KOPT-K1 (cell line): ENCODE measurements at regions not wholly inside any gene's neighbourhood (a gene's known extent, or its start where the extent isn't known, plus 50 kb on each side); places are given as distances from the start of the nearest gene placed in this dataset.

ENCODE experiments used
- H3K27ac ChIP-seq: fragments of 200-600 bp; sonication (generic); 2 replicates; pipeline ENCODE4 v1.5.1; 2016; ENCODE audit warnings: antibody characterized with exemption, mild to moderate bottlenecking, low read depth, low read length; ENCODE audit not compliant: poor library complexity, severe bottlenecking
- H3K36me3 ChIP-seq: fragments of 200-600 bp; sonication (generic); 2 replicates; pipeline ENCODE4 v1.5.1; 2017; ENCODE audit warnings: antibody characterized with exemption, mild to moderate bottlenecking, low read length, moderate library complexity; ENCODE audit not compliant: insufficient read depth
- H3K9me3 ChIP-seq: fragments of 200-600 bp; sonication (generic); 2 replicates; pipeline ENCODE4 v1.5.1; 2017; ENCODE audit warnings: antibody characterized with exemption, low read length, mild to moderate bottlenecking; ENCODE audit not compliant: insufficient read depth, poor library complexity, severe bottlenecking

DNA sequence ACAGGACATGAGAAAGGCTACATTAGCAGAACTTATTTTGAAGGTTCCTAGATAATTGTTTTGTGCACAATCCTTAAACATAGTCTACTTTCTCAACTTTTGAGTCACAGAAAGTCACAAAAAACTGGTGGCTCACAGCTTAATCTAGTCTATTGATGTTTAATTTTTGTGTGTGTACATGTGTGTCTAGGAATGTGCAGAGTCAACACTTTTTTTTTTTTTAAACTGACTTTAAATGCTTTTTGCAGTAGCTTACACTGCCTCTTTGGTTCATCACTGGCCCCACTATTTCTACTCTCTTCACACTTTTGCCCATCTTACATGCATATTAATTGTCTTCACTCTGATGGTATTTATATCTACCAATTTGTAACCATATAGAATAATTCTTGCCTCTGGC lies 566.9 kb downstream of the BCKDHB start:
- no peak overlapping the region for H3K27ac ChIP-seq
- H3K9me3 ChIP-seq, result no peaks in the 10 kb centered on the region

DNA sequence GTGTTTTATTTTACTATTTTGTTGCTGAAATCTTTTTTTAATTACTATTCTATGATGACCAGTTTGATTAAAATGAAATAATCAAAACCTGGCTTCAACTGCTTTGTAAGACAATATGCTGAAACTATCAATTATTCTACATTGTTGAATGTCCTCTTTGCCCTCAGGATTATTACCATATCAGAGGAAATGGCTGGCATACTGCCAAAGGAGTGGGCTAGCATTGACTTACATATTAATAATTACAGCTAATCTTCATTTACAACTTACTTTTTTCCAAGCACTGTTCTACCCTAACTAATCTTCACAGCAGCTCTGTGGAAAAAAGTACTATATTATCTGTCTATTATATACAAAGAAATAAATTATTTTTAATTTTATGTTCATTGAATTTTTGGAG lies 560.5 kb downstream of the BCKDHB start:
- Histone ChIP-seq H3K27ac (no peak overlapping the region), H3K9me3 (no peaks in the 10 kb centered on the region)

More for the DNA sequence above, 566.9 kb downstream of the BCKDHB start:
- H3K36me3 ChIP-seq, result no peaks in the 10 kb centered on the region

DNA sequence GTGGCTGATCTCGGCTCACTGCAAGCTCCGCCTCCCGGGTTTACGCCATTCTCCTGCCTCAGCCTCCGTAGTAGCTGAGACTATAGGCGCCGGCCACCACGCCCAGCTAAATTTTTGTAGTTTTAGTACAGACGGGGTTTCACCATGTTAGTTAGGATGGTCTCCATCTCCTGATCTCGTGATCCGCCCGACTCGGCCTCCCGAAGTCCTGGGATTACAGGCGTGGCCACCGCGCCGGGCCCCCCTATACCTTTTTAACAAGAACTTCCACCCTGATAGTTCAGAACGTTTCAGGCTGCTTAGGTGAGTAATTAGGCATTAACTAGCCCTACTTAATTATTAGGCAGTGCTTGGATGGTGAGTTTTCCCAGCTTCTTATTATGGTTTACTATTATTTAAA lies 552.5 kb downstream of the BCKDHB start:
- H3K27ac ChIP-seq, result no peak overlapping the region
- H3K9me3 ChIP-seq, result no peaks in the 10 kb centered on the region
- H3K36me3 ChIP-seq, result no peaks in the 10 kb centered on the region

More for the DNA sequence above, 560.5 kb downstream of the BCKDHB start:
- H3K36me3 ChIP-seq, result no peaks in the 10 kb centered on the region

DNA sequence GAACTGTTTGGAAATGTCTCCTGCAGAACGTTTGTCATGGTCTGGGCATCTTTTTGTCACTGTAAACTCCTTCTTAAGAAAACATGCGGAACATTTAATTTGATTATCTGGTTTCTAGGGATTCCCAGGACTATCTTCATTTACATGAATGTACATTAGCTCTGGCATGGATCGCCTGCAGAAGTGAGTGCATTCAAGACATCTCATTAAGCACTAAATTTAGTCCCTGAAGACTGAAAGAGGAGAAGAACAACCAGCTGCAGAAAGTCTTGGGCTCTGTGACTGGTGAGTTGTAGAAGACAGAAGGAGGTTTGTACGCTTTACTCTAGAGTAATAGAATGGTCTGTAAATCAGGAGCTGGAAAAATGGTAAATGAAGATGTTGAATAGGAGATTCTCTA lies 540.7 kb downstream of the BCKDHB start:
- Histone ChIP-seq H3K9me3 (no peaks in the 10 kb centered on the region), H3K27ac (no peak overlapping the region), H3K36me3 (no peaks in the 10 kb centered on the region)

DNA sequence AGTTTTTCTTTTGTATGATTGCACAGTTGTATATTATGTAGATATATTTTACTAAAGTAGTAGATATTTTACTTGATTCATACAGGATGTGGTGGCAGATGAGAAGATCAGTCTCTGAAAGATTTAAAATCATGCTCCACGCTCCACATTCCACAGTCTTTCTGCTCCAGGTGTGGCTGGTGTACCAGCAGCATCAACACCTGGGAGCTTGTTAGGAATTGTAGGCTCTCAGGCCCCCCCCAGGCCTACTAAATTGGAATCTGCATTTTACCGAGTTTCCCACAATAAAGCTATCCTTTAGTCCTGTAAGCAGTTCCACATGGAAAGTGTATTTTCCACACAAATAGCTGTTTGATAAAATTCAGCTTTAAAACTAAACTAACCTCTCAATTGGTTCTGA lies 537.4 kb downstream of the BCKDHB start:
- H3K9me3 ChIP-seq, result no peaks in the 10 kb centered on the region
- H3K36me3 ChIP-seq, result no peaks in the 10 kb centered on the region
- no peak overlapping the region for H3K27ac ChIP-seq

DNA sequence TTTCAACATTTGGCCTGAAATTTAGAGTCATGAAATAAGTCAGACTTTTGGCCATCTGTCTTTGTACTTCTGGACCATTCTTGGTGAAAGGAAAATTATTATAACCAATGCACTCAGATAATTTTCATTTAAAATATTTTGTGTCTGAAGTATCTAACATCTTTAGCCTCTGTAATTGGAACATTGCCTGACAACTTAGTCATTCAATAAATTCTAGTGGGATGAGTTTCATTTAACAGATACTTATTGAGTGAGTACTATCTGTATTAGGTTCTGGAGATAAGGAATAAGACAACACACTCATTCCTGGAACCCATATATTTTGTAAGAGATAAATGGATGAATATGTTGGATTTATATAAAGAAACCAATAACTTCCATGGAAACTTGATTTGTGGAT lies 536.0 kb downstream of the BCKDHB start:
- no peaks in the 10 kb centered on the region for H3K36me3 ChIP-seq
- H3K27ac ChIP-seq, result no peak overlapping the region
- no peaks in the 10 kb centered on the region for H3K9me3 ChIP-seq

DNA sequence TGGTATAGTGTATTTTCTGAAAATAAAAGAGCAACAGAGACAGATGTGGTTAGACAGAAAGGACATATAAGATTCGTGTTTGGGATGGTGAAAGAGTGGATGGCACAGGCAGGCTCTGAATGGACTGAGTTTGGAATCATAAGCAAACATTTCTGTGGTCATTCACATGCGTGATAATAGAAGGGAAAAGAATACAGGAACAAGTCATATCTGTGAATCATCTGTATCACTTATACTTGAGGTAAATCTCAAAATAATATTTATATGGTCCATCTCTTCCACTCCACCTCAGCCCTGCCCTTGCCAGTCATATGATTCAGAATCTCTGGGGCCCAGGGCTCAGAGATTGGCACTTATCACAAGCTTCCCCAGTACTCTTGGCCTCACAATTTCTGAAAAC lies 535.1 kb downstream of the BCKDHB start:
- no peak overlapping the region for H3K27ac ChIP-seq
- H3K9me3 ChIP-seq, result no peaks in the 10 kb centered on the region
- no peaks in the 10 kb centered on the region for H3K36me3 ChIP-seq

DNA sequence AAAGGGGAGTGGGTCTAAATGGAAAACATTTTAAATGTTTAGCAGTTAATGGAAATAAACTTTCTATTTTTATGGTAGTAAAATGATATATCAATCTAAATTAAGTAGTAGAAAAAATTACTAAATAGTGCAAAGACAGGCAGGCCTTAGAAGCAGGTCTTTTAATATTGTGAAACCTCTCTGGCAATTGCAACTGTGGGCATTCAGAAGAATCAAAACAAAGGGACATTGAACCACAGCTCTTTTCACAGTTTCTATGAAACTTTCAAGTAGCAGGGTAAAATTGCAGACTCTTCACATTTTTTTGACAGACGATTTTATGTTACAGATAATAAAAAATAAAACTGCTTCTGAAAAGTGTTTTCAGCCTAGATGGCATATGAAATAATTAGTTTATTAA lies 533.7 kb downstream of the BCKDHB start:
- Histone ChIP-seq H3K9me3 (no peaks in the 10 kb centered on the region), H3K27ac (no peak overlapping the region), H3K36me3 (no peaks in the 10 kb centered on the region)

DNA sequence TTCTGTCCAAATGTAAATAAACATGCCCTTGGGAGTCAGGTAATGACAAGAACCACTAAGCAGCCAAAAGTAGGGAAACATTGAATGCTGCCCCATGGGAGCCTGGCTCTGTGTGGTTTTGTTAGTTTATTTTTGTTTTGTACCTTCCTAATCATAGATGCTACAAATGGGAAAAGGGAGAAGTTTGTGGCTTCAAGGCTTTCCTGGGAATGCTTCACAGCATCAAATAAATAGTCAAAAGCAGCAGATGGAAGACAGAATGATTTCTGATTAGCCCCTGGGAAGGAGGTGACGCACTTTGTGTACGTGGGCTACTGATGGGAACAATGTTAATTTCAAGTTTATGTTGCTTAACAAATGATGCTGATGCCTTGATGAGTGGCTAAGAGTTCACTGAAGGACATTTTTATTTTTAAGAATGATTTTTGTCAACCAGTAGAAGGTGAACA lies 532.7 kb downstream of the BCKDHB start:
- H3K9me3 ChIP-seq, result no peaks in the 10 kb centered on the region
- H3K27ac ChIP-seq, result no peak overlapping the region
- no peaks in the 10 kb centered on the region for H3K36me3 ChIP-seq

DNA sequence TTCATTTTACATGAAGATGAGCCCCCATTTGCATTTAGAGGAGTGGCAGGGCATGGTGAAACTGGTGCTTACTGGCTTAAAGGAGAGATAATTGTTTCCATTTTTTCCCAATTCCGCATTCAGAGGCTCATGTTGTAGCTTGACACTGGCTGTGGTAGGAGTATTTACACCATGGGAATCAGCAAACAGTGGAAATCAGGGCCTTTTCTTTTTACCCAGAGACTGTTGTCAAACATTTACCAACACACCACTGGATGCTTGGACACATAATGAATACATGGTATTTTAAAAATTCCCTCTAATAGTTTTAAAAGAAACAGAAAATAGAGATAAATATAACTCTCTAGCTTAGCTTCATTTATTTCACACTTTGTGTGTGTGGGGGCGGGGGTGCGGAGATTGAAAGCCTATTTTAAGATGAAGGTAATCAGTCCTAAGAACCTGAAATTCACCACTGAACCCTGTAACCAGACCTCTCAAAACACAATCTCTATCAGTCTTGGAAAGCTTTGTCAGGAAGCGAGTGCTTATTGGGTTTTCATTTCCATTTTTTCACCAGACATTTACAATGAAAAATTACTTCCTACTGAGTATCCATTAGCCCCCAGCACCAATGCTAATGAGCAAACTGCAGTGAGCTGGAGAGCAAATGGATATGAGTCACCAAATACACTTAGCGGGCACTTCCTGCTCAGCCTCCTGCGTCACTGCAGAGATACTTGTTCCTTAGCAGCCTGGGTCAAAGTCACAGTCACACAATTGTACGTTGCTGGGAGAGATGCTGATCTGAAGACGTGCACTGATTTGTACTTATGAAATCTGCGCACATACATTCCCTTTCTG lies 532.0 kb downstream of the BCKDHB start:
- Histone ChIP-seq H3K9me3 (no peaks in the 10 kb centered on the region), H3K27ac (no peak overlapping the region), H3K36me3 (no peaks in the 10 kb centered on the region)

DNA sequence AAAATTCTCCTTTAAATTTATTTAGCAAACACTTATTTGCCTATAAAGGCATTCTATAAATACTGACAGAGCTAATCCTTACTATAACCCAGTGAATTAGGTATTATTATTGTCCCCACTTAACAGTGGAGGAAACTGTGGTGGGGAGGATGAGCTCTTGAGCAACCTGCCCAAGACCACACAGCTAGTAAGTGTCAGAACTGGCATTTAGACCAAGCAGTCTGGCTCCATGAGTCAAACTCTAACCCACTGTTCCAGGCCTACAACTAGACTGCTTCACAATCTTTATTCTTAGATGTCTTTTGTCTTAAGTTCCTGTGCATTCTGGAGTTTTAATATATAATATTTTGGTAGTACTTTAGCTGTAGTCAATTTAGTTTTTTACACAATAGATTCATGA lies 530.8 kb downstream of the BCKDHB start:
- no peak overlapping the region for H3K27ac ChIP-seq
- H3K36me3 ChIP-seq, result no peaks in the 10 kb centered on the region
- no peaks in the 10 kb centered on the region for H3K9me3 ChIP-seq

DNA sequence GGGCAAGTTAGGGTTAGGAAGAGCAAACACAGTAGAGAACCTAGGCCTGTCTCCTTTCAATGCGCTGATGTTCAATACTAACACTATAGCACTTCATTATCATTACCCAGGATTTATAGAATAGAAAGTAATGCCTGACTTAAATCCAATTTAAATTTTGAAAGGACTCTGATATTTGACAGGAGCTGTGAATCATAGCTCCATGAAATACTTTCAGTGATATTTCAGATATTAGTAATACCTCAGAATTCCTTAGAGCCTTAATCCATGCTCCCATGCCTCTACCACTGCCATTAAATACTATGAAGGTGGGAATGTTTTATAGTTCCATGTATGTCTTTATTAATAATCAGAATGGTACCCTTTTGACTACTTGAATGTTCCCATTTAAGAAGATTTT lies 530.2 kb downstream of the BCKDHB start:
- H3K27ac ChIP-seq, result no peak overlapping the region
- no peaks in the 10 kb centered on the region for H3K9me3 ChIP-seq

DNA sequence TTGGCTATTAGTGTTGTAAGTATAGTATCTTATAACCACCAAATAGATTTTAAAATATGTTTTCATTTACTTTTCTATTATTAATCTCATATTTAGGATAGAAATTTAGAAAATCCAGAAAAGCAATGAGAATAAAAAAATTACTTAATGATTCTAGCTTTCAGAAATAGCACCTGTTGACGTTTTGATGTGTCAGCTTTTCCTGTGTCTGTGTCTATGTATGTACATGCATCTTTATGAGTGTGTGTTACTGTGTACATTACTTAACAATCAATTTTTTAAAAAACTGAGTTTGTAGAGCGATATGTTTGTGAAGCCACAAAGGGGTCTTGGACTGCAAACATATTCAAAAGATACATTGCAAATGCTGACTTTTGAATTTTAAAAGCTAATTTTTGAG lies 526.9 kb downstream of the BCKDHB start:
- H3K36me3 ChIP-seq, result no peaks in the 10 kb centered on the region
- H3K27ac ChIP-seq, result no peak overlapping the region
- H3K9me3 ChIP-seq, result no peaks in the 10 kb centered on the region

More for the DNA sequence above, 530.2 kb downstream of the BCKDHB start:
- H3K36me3 ChIP-seq, result no peaks in the 10 kb centered on the region

DNA sequence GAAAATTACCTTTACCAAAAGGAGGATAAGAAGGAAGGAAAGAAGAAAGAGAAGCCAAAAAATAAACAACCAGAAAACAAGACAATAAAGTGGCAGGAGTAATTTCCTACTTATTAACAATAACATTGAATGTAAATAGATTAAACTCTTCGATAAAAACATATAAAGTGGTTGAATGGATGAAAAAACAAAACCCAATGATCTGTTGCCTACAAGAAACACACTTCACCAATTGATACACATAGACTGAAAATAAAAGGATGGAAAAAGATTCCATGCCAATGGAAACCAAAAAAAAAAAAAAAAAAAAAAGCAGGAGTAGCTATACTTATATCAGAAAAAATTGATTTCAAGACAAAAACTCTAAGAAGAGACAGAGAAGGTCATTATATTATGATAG lies 518.9 kb downstream of the BCKDHB start:
- Histone ChIP-seq H3K27ac (no peak overlapping the region), H3K36me3 (no peaks in the 10 kb centered on the region), H3K9me3 (no peaks in the 10 kb centered on the region)

DNA sequence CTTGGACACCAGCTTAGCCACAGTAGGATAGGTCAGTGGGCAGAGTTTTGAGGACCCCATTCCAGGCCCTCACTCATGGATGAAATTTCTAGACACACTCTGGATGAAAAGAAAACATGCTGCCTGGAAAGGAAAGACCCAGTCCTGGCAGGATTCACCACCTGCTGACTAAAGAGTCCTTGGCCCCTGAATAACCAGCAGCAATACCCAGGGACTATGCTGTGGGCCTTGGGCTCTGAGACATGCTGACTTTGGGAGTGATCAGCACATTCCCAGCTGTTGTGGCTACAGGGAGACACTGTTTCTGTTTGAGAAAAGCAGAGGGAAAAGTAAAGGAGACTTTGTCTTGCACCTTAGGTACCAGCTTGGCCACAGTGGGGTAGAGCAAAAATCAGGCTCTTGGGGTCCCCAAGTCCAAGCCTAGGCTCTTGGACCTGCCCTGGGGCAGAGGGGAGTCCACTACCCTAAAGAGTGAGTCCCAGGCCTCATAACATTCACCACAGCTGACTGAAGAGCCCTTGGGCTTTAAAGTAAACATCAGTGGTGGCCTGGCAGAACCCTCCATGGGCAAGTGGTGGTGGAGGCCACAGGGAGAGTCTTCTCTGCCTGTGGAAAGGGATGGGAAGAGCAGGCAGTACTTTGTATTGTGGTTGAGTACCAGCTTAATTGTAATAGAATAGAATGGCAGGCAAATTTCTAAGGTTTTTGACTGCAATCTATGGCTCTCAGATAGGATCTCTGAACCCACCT lies 516.8 kb downstream of the BCKDHB start:
- no peaks in the 10 kb centered on the region for H3K9me3 ChIP-seq
- H3K36me3 ChIP-seq, result no peaks in the 10 kb centered on the region
- H3K27ac ChIP-seq, result no peak overlapping the region

DNA sequence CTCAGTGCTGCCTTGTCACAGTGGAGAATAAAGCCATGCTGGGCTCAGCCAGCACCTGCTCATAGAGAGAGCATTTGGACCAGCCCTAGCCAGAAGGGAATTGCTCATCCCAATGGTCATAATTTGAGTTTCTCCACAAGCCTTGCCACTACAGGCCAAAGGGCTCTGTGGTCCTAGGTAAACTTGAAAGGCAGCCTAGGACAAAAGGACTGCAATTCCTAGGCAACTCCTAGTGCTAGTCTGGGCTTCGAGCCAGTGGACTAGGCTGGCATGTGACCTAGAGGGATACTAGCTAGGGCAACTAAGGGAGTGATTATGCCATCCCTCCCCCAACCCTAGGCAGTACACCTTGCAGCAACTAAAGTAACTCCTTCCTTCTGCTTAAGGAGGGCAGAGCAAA lies 516.2 kb downstream of the BCKDHB start:
- no peak overlapping the region for H3K27ac ChIP-seq

More for the DNA sequence above, 516.2 kb downstream of the BCKDHB start:
- Histone ChIP-seq H3K36me3 (no peaks in the 10 kb centered on the region), H3K9me3 (no peaks in the 10 kb centered on the region)
